HG03175 (cell line): ENCODE measurements at regions not wholly inside any gene's neighbourhood (a gene's known extent, or its start where the extent isn't known, plus 50 kb on each side); places are given as distances from the start of the nearest gene placed in this dataset.
"Not testable (repeated sequence)": the region's sequence is repeated elsewhere in the genome, so short reads cannot be mapped to it uniquely, and the experiment has no call there.

Experiments
- ATAC-seq: cut with Tn5 transposase; IDR thresholded peaks from one replicate; pipeline ENCODE4 v1.9.1; 2021; ENCODE audit warnings: mild to moderate bottlenecking, moderate library complexity; ENCODE audit not compliant: unreplicated experiment

- ATAC-seq = not testable (repeated sequence)
Observed at GRCh38 chrY:6685783-6686389, 224.6 kb upstream of the TBL1Y start.

- peak; percentile 58 for ATAC-seq
Observed at GRCh38 chrY:6701558-6702161, 208.8 kb upstream of the TBL1Y start.

GRCh38 chrY:6721443-6721842, 189.1 kb upstream of the TBL1Y start:
- ATAC-seq = not testable (repeated sequence)

GRCh38 chrY:6747210-6747609, 163.3 kb upstream of the TBL1Y start:
- not testable (repeated sequence) for ATAC-seq

GRCh38 chrY:6782334-6782733, 128.2 kb upstream of the TBL1Y start:
- no peak for ATAC-seq

- no peak for ATAC-seq
Observed at GRCh38 chrY:6786960-6787359, 123.5 kb upstream of the TBL1Y start.

- ATAC-seq = no peak
Observed at GRCh38 chrY:6811633-6812032, 98.9 kb upstream of the TBL1Y start.
